ENCODE measurements at regions not wholly inside any gene's neighbourhood (a gene's known extent, or its start where the extent isn't known, plus 50 kb on each side); places are given as distances from the start of the nearest gene placed in this dataset.
"Not testable (repeated sequence)": the region's sequence is repeated elsewhere in the genome, so short reads cannot be mapped to it uniquely, and the experiment has no call there.

DNA sequence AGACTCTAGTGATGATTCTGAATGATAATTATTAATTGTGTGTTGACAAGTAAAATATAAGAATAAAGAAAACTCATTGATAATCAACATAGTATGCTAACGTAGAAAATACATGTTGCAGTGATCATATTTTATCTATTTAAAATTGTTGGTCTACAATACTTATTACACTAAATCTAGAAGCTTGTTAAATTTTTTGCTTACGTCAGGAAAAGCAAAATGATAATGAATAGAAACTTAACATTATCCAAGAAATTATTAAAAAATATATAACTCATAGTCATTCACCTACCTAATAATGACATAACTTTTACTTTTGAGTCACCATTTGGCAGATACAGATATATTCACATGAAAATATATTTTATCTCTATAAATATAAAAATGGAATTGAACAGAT lies 984.1 kb downstream of the PLOD2 start:
- no peak for DNase-seq (ENCODE audit: low spot score)

GRCh38 chr3:145177828-145178227 lies 983.2 kb downstream of the PLOD2 start:
- DNase-seq (ENCODE audit: low spot score), result no peak

- no peak for DNase-seq (ENCODE audit: low spot score)
Measured at GRCh38 chr3:145182196-145182911, 978.6 kb downstream of the PLOD2 start.

DNA sequence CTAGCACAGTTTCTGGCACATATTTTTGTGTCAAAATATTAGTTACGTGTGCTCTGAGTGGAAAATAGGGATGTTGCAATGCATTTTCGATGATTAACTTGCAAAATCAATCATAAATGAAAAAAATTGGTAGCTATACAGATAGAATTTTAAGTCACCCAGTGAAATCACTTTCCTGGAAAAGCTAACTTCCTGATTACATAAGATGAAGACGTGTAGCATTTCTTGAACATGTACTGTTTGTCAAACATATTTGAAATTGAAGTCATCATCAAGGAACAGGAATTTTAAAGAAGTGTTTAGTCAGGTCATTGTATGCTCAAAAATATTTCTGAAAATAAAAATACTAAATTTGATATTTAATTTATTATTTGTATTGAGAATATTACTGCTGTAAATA lies 977.7 kb downstream of the PLOD2 start:
- DNase-seq (ENCODE audit: low spot score), result no peak

DNA sequence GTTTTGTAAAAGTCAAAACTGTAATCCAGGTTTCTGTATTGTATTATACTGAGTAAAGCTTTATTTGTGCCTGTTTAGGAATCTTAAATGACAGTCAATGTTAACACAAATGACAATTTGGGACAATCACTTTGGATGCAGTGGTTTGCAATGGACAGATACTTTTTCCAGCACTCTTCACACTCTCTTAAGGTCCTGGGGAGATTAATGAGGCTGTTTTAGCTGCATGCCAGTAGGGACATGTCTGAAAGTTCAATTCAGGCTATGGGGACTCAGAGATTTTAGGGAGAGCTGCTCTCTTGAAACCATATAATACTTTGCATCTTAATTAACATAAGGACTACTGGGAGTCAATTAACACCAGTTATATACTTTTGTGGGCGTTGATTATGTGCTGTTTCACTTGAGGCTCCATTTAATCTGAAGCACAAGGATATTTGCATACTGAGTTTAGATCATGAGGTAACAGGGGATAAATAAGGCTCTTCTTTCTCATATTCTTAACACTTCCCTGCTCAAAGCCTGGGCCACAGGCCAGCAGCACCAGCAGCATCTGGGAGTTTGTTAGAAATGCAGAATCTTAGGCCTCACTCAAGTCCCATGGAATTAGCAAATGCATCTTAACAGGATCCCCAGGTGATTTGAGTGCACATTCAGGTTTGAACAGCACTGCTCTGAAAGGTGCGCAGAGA lies 972.8 kb downstream of the PLOD2 start:
- no peak for DNase-seq (ENCODE audit: low spot score)

DNA sequence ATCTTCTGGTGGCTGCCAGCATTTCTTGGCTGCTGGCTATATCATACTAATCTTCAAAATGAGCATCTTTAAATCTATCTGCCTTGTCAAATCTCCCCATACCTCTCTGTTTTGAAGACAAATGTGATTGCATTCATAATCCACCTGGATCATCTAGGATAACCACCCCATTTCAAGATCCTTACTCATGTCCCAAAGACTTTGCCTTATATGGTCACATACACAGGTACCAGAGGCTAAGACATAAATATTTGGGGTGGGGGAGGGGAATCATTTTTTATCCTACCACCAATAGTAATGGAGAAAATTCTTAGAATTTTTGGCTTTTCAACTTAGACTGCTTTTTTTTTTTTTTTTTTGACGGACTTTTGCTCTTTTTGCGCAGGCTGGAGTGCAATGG lies 970.8 kb downstream of the PLOD2 start:
- no peak for DNase-seq (ENCODE audit: low spot score)

DNA sequence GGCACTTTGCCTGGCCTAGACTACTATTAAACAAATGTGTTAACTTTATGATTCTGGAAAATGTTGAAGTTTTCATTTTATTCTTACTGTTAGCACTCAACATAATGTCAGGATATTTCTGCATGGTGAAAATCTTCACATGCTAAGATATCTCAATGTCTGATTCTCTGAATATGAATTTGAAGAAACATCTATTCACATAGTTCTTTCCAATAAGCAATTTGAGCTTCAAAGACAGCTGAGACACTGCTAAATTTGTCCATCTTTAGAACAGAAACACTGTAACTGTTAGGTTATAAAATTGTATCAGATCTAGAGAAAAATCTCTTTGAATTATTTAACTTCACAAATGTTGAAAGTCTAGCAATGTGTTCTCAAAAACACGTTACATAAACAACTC lies 970.2 kb downstream of the PLOD2 start:
- no peak for DNase-seq (ENCODE audit: low spot score)

- DNase-seq (ENCODE audit: low spot score), result no peak
Measured at GRCh38 chr3:145191543-145191942, 969.4 kb downstream of the PLOD2 start.

DNA sequence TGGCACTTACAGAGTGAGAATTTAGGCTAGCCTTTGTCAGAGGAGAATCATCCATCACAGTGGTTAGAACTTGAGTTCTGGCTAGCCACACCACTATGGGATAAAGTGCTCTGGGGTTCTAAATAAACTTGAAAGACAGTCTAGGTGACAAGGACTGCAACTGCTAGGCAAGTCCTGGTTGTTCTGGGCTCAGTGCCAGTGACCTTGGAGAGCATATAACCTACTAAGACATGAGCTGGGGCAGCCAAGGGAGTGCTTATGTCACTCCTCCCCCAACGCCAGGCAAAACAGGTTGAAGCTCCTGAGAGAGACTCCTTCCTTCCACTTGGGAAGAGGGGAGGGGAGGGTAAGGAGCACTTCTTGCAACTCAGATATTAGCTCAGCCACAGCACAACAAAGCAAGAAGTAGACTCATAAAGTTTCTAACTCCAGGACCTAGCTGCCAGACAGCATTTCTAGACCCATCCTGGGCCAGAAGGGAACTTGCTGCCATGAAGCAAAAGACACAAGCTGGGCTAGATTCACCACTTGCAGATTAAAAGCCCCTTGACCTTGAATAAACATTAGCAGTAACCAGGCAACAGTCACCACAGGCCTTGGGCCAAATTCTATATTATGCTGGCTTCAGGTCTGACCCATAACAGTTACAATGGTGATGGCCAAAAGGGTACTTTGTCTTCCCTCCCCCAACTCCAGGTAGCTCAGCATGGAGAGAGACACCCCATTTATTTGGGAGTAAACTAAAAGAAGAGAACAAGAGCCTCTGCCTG lies 963.7 kb downstream of the PLOD2 start:
- no peak for DNase-seq (ENCODE audit: low spot score)

- no peak for DNase-seq (ENCODE audit: low spot score)
Measured at GRCh38 chr3:145197821-145198220, 963.2 kb downstream of the PLOD2 start.

DNA sequence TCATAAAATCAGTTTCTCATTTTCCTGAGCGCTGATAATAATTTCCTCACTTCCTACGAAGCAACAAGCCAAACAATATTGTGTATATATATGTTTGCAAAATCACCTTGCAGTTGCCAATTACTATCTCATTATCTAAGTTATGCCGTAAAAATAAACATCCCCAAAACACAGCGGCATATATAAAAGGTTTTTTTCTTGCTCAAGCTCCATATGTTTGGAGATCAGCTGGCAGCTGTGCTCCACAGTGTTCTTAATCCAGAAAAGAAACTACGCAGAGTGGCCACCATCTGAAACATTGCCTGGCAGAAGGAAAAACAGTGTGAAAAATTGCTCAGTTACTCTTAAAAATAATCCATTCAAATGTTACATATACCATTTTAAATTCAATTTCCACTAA lies 951.4 kb downstream of the PLOD2 start:
- DNase-seq (ENCODE audit: low spot score), result no peak

DNA sequence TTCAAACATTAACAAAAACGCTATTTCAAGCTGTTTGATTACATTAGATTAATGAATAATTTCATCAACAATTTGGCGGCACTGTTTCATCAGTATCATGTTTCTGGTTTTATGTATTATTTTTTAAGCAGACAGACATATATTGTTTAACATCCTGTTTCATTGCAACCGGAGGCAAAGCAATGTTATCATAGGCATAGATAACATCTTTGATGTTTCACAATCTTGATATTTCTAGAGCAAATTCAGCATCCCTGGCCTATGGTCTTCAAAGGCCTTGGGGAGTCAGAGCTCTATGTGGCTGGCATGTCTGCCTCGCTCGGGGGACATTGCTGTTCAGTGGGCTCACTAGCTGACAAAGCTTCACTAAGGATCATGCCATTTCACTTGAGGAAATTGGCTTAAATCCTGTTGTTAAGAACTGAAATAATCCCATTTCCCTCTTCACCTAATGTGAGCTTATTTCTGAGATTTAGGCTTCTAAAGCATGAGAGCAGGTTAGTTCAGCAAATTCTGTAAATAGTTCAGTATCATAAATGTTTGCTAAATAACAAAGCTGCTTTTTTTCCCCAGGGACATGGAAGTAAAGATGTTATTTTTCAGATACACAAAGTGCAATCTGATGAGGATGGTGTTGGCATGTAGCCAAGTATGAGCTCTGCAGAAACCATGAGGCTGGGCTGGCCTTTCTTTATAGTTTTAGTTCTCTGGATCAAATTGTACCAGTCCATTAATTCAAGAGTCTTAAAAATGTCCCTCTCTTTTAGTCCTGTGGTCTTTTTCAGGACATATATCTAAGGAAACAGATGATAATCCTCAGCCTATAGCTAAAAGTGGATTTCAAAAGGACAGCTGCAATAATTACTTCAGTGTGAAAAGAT lies 941.4 kb downstream of the PLOD2 start:
- peak; percentile 4 for DNase-seq (ENCODE audit: low spot score)

GRCh38 chr3:145224886-145225285 lies 936.1 kb downstream of the PLOD2 start:
- no peak for DNase-seq (ENCODE audit: low spot score)

DNA sequence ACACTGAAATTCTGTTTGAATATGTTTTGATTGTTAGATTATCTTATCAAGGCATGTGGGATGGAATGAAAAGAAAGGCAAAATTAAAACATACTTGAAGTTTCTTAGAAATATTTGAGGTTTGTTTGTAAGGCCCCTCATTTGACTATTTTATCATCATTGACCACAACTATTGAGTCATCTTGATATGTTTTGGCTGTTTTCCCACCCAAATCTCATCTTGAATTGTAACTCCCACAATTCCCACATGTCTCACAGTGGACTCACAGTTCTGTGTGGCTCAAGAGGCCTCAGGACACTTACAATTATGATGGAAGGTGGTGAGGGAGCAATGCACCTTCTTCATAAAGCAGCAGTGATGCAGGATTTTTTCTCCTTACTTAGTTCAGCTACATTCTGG lies 917.1 kb downstream of the PLOD2 start:
- no peak for DNase-seq (ENCODE audit: low spot score)

GRCh38 chr3:145244327-145244726 lies 916.7 kb downstream of the PLOD2 start:
- no peak for DNase-seq (ENCODE audit: low spot score)

GRCh38 chr3:145246291-145246690 lies 914.7 kb downstream of the PLOD2 start:
- no peak for DNase-seq (ENCODE audit: low spot score)

GRCh38 chr3:145248928-145249327 lies 912.1 kb downstream of the PLOD2 start:
- DNase-seq (ENCODE audit: low spot score), result no peak

DNA sequence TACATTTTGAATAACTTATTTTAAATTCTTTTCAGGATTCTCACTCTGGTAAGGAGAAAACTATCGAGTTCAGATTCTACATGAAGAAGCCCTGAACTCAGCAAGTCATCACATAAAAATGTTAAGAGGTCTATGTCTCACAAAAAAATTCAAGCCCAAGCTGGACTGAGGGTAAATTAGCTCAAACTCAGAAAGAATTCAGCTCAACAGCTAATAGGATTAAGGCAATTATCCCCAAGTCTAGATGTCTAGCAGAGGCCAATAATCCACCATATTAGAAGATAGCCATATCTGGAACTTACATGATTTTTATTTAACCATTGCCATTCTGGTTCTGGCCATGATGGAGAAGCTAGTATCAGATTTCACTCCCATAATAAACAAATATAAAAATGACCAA lies 909.7 kb downstream of the PLOD2 start:
- no peak for DNase-seq (ENCODE audit: low spot score)

DNA sequence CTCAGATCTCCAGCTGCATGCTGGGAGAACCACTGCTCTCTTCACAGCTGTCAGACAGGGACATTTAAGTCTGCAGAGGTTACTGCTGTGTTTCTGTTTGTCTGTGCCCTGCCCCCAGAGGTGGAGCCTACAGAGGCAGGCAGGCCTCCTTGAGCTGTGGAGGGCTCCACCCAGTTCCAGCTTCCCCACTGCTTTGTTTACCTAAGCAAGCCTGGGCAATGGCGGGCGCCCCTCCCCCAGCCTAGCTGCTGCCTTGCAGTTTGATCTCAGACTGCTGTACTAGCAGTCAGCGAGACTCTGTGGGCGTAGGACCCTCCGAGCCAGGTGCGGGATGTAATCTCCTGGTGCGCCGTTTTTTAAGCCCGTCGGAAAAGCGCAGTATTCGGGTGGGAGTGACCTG lies 903.0 kb downstream of the PLOD2 start:
- DNase-seq (ENCODE audit: low spot score), result not testable (repeated sequence)

- DNase-seq (ENCODE audit: low spot score), result no peak
Measured at GRCh38 chr3:145259166-145259880, 901.7 kb downstream of the PLOD2 start.

DNA sequence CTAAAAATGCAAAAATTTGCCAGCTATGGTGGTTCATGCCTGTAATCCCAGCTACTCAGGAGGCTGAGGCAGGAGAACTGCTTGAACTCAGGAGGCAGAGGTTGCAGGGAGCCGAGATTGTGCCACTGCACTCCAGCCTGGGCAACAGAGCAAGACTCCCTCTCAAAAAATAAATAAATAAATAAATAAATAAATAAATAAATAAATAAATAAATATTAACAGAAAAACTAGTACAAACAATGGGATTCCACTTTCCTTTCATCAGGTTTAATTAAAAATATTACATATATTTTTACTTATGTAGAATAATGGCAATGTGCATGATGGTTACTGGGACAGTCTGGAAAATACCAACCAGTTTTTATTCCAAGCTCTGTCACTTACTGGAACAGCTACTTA lies 897.5 kb downstream of the PLOD2 start:
- DNase-seq (ENCODE audit: low spot score), result not testable (repeated sequence)

Measured in Ammon's horn (tissue), 1 donor.